Mucosa of rectum (tissue), 2 donors: ENCODE measurements at regions not wholly inside any gene's neighbourhood (a gene's known extent, or its start where the extent isn't known, plus 50 kb on each side); places are given as distances from the start of the nearest gene placed in this dataset.

Source experiments
- H3K27ac ChIP-seq, 2 donors: one replicate each; pipeline ENCODE4 v1.7.0; 2013; ENCODE audit warnings: inconsistent platforms in 2 of 2, low read depth in 2 of 2, low read length in 2 of 2
- H3K27me3 ChIP-seq, 2 donors: one replicate each; pipeline ENCODE4 v1.7.0; 2013; ENCODE audit warnings: low read length in 2 of 2; ENCODE audit not compliant: control insufficient read depth in 2 of 2, insufficient read depth in 2 of 2
- H3K36me3 ChIP-seq, 2 donors: one replicate each; pipeline ENCODE4 v1.7.0; 2013; ENCODE audit warnings: low read length in 2 of 2; ENCODE audit not compliant: control insufficient read depth in 2 of 2, insufficient read depth in 2 of 2
- H3K4me1 ChIP-seq, 2 donors: one replicate each; pipeline ENCODE4 v1.7.0; 2013; ENCODE audit warnings: low read length in 2 of 2, mild to moderate bottlenecking in 1 of 2; ENCODE audit not compliant: control insufficient read depth in 2 of 2, insufficient read depth in 2 of 2
- H3K4me3 ChIP-seq, 2 donors: one replicate each; pipeline ENCODE4 v1.7.0; 2013; ENCODE audit warnings: low read length in 2 of 2
- H3K9ac ChIP-seq, 2 donors: one replicate each; pipeline ENCODE4 v1.7.0; 2013; ENCODE audit warnings: low read length in 2 of 2, low read depth in 1 of 2, mild to moderate bottlenecking in 1 of 2
- H3K9me3 ChIP-seq, 2 donors: one replicate each; pipeline ENCODE4 v1.7.0; 2013; ENCODE audit warnings: low read length in 2 of 2; ENCODE audit not compliant: control insufficient read depth in 2 of 2
- donor health status: healthy.
- donor health status: Normal muscosa, but diverticular disease.

GRCh38 chr20:59376109-59376841 lies 75.9 kb downstream of the EDN3 start:
- H3K27ac ChIP-seq, result no peak overlapping the region

DNA sequence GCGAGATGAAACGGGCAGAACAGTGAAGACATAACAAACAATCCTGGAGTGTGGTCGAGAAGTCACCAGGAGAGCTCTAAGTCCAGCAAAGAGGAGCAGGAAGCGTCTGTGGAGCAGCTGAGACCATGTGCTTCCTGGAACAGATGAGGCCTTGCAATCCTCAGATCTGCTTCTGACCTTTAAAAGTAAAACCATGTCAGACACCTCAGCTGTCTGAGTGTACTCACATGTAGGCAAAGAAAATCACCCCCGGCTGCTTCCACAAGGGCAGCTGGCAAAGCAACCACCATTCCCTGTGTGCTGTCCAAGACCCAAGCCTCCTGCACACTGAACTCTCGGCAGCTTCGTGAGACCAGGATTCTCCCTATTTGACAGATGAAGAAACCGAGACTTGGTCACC lies 76.6 kb downstream of the EDN3 start:
- no peak overlapping the region for H3K9ac ChIP-seq
- no peaks in the 10 kb centered on the region for H3K27me3 ChIP-seq
- H3K27ac ChIP-seq, result no peak overlapping the region
- no peak overlapping the region for H3K4me3 ChIP-seq
- no peaks in the 10 kb centered on the region for H3K4me1 ChIP-seq
- no peaks in the 10 kb centered on the region for H3K36me3 ChIP-seq
- H3K9me3 ChIP-seq, result no peaks in the 10 kb centered on the region

More at GRCh38 chr20:59376109-59376841, 75.9 kb downstream of the EDN3 start:
- Histone ChIP-seq H3K27me3 (peaks cover 0 to 2% of the 10 kb centered on the region in 2 donors), H3K9ac (no peak overlapping the region), H3K36me3 (no peaks in the 10 kb centered on the region), H3K9me3 (no peaks in the 10 kb centered on the region), H3K4me1 (no peaks in the 10 kb centered on the region), H3K4me3 (no peak overlapping the region)

GRCh38 chr20:59377842-59378241 lies 77.4 kb downstream of the EDN3 start:
- Histone ChIP-seq H3K4me1 (no peaks in the 10 kb centered on the region), H3K9ac (no peak overlapping the region), H3K36me3 (no peaks in the 10 kb centered on the region), H3K27ac (no peak overlapping the region), H3K9me3 (no peaks in the 10 kb centered on the region), H3K4me3 (no peak overlapping the region), H3K27me3 (no peaks in the 10 kb centered on the region)

GRCh38 chr20:59378396-59378795 lies 78.0 kb downstream of the EDN3 start:
- Histone ChIP-seq H3K36me3 (no peaks in the 10 kb centered on the region), H3K9ac (no peak overlapping the region), H3K27me3 (no peaks in the 10 kb centered on the region), H3K4me3 (no peak overlapping the region), H3K4me1 (no peaks in the 10 kb centered on the region), H3K27ac (no peak overlapping the region), H3K9me3 (no peaks in the 10 kb centered on the region)

DNA sequence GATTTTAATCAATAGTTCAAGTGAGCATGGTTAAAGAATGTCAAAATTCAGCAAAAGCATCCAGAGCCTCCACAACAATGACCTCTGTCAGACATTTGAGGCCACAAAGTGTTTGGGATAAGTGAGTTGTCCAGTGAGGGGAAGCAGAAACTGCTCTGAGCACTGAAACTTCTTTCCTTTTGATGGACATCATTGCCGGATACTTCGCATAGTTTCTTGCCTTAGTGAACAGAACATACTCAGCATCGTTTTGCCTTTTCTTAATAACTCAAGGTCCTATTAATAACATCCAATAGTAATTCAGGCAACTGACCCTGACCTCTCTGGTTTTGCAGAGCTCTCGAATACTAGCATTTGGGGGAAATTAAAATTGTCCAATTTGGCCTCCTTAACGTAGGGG lies 78.6 kb downstream of the EDN3 start:
- no peaks in the 10 kb centered on the region for H3K27me3 ChIP-seq
- H3K4me3 ChIP-seq, result no peak overlapping the region
- no peaks in the 10 kb centered on the region for H3K36me3 ChIP-seq
- no peak overlapping the region for H3K9ac ChIP-seq
- no peak overlapping the region for H3K27ac ChIP-seq
- no peaks in the 10 kb centered on the region for H3K4me1 ChIP-seq
- no peaks in the 10 kb centered on the region for H3K9me3 ChIP-seq

DNA sequence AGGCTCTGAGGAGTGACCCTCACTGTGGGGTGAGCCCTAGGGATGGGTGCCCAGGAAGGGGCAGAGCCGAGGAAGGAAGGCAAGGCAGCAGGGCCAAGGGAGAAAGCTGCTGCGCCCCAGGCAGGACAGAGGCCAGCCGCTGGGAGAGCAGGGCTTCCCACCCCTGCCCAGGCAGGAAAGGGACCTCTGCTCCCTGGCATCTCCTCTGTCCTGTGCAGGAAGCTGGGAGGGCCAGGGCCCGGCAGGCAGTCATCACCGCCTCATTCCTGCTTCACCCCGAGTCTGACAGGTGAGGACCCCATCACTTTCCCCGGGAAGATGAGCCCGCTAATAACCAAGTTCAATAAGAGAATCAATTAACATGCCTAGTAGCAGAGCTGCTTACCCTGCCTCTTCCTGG lies 81.3 kb downstream of the EDN3 start:
- Histone ChIP-seq H3K4me3 (no peak overlapping the region), H3K4me1 (no peaks in the 10 kb centered on the region), H3K36me3 (no peaks in the 10 kb centered on the region), H3K27me3 (no peaks in the 10 kb centered on the region), H3K9me3 (no peaks in the 10 kb centered on the region), H3K27ac (no peak overlapping the region), H3K9ac (no peak overlapping the region)

DNA sequence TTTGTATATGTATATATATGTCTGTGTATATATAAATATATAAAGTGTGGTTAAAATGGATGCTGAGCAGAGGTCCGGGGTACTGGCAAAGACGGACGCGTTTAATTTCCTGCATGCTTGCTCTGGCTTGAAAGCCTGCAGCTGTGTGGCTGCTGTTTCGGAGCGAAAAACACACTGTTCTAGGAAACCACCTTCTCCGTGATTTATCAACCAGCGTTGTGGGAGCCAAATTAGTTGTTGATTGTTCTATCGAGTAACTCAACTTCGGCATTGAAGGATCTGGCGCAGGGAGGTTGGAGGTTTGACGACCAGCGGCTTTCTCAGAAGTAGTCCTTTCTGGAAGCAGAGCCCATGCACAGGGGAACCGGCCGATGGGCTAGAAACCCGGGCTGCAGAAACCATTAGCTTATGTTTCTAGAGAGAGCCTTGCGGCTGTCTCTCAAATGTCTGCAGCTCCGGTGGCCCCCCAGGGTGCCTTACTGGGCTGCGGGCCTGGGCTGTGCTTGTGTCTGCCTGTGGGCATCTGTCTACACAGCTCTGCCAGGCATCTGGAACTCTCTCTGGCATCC lies 81.8 kb downstream of the EDN3 start:
- Histone ChIP-seq H3K36me3 (no peaks in the 10 kb centered on the region), H3K4me3 (no peak overlapping the region), H3K4me1 (no peaks in the 10 kb centered on the region), H3K9ac (no peak overlapping the region), H3K27me3 (no peaks in the 10 kb centered on the region), H3K9me3 (no peaks in the 10 kb centered on the region), H3K27ac (no peak overlapping the region)

DNA sequence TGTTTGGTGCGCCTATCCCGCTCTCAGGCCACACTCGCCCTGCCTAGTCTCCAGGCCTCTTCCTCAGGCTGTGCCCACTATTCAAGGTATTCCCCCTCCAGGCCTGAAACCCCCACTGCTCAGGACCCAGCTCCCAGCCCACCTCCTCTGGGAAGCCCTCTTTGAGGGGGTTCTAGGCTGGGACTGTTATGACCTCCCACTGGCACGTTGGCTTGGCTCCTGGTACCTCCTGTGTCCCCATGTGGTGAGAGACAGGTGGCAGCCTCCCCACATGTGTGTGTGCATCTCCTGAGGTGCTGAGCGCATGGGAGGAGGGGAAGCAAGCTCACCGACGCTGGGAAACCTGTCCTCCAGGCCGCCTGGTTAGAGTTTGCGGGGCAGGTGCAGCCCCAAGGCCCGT lies 82.5 kb downstream of the EDN3 start:
- H3K36me3 ChIP-seq, result no peaks in the 10 kb centered on the region
- H3K27me3 ChIP-seq, result no peaks in the 10 kb centered on the region
- H3K4me3 ChIP-seq, result no peak overlapping the region
- no peak overlapping the region for H3K9ac ChIP-seq
- H3K27ac ChIP-seq, result no peak overlapping the region
- no peaks in the 10 kb centered on the region for H3K4me1 ChIP-seq
- H3K9me3 ChIP-seq, result no peaks in the 10 kb centered on the region

DNA sequence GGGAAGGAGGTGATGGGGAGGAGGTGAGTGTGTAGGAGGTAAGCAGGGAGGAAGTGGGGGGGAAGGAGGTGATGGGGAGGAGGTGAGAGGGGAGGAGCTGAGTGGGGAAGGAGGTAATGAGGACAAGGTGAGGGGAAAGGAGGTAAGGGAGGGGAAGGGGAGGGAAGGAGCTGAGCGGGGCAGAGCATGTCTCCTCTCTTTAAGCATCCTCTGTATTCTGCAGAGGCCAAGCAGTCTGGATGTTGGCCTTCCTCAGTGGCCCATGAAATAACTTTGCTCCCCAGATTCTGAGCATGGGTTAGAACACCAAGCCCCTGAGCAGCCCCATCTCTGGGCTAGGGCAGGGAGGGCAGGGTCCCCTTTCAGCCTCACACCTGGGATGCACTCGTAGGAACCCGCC lies 84.6 kb downstream of the EDN3 start:
- no peaks in the 10 kb centered on the region for H3K36me3 ChIP-seq
- H3K27ac ChIP-seq, result no peak overlapping the region
- no peaks in the 10 kb centered on the region for H3K4me1 ChIP-seq
- H3K4me3 ChIP-seq, result no peak overlapping the region
- peaks cover 0 to 3% of the 10 kb centered on the region in 2 donors for H3K27me3 ChIP-seq
- no peaks in the 10 kb centered on the region for H3K9me3 ChIP-seq
- no peak overlapping the region for H3K9ac ChIP-seq

- H3K4me3 ChIP-seq, result no peak overlapping the region
- H3K4me1 ChIP-seq, result no peaks in the 10 kb centered on the region
- no peak overlapping the region for H3K27ac ChIP-seq
- H3K27me3 ChIP-seq, result peaks cover 0 to 3% of the 10 kb centered on the region in 2 donors
- H3K9ac ChIP-seq, result no peak overlapping the region
- no peaks in the 10 kb centered on the region for H3K9me3 ChIP-seq
- no peaks in the 10 kb centered on the region for H3K36me3 ChIP-seq
Observed at GRCh38 chr20:59385480-59385879, 85.1 kb downstream of the EDN3 start.
